OCI-LY3 (cell line): ENCODE measurements at regions not wholly inside any gene's neighbourhood (a gene's known extent, or its start where the extent isn't known, plus 50 kb on each side); places are given as distances from the start of the nearest gene placed in this dataset.

Experiments used
- EZH2phosphoT487 ChIP-seq: fragments of 200-600 bp; shearing (Covaris generic); IDR thresholded peaks from 2 replicates; pipeline ENCODE4 v1.6.1; 2018; ENCODE audit warnings: antibody characterized with exemption, mixed run types, low read depth
- TF ChIP-seq, protein P1 (sequence below): fragments of 200-600, 300-600 bp; sonication (generic); IDR thresholded peaks from 2 replicates; pipeline ENCODE4 v1.5.1; 2014; ENCODE audit warnings: antibody characterized with exemption, low read length, low read depth

DNA sequence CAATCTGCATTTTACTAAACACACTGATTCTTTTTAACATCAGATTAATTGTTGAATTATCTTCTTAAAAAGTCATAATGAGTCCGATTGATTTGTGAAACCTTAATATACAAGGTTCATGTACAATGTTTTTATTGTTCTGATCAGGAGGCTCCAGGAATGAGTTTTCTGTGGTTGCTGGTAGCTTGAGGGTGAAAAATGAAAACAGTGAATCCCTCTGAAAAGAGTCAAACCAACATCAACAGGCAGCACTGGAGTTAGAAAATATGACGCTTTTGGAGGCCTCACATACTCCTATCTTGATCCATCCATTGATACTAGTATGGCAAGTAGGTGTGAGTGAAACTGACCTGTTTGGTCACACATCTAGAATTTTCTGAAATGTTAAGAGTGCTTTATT is 216.3 kb upstream of the ETAA1 start:
- TF ChIP-seq, protein P1, sequence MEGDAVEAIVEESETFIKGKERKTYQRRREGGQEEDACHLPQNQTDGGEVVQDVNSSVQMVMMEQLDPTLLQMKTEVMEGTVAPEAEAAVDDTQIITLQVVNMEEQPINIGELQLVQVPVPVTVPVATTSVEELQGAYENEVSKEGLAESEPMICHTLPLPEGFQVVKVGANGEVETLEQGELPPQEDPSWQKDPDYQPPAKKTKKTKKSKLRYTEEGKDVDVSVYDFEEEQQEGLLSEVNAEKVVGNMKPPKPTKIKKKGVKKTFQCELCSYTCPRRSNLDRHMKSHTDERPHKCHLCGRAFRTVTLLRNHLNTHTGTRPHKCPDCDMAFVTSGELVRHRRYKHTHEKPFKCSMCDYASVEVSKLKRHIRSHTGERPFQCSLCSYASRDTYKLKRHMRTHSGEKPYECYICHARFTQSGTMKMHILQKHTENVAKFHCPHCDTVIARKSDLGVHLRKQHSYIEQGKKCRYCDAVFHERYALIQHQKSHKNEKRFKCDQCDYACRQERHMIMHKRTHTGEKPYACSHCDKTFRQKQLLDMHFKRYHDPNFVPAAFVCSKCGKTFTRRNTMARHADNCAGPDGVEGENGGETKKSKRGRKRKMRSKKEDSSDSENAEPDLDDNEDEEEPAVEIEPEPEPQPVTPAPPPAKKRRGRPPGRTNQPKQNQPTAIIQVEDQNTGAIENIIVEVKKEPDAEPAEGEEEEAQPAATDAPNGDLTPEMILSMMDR, result no peak
- no peak for TF ChIP-seq EZH2phosphoT487
